GM12873 (cell line): ENCODE measurements at regions not wholly inside any gene's neighbourhood (a gene's known extent, or its start where the extent isn't known, plus 50 kb on each side); places are given as distances from the start of the nearest gene placed in this dataset.

Experiments used
- TF ChIP-seq, protein P1 (sequence below): IDR thresholded peaks from 2 replicates; pipeline ENCODE4 v1.5.1; 2012; ENCODE audit warnings: low read depth, mild to moderate bottlenecking, moderate library complexity, low read length, control low read depth; ENCODE audit not compliant: insufficient read depth; ENCODE audit errors: missing control alignments

DNA sequence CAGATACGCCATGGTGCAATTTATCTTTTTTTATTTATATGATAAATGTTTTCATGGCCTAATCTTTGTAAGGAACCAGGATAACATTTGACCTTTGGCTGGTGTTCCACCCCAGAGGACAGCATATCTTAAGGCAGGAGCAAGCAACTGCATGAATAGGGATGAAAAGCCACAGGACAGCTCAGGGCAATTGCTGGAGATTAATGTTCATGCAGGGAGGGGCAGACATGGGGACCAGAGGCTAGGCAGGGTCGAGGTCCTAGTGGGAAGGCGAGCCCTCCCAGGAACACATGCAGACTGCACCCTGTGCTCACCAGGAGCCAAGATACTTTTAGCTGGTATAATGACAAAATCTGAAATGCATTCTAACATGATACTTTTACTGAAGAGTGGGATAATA lies 74.4 kb upstream of the HAO2 start:
- TF ChIP-seq, protein P1, sequence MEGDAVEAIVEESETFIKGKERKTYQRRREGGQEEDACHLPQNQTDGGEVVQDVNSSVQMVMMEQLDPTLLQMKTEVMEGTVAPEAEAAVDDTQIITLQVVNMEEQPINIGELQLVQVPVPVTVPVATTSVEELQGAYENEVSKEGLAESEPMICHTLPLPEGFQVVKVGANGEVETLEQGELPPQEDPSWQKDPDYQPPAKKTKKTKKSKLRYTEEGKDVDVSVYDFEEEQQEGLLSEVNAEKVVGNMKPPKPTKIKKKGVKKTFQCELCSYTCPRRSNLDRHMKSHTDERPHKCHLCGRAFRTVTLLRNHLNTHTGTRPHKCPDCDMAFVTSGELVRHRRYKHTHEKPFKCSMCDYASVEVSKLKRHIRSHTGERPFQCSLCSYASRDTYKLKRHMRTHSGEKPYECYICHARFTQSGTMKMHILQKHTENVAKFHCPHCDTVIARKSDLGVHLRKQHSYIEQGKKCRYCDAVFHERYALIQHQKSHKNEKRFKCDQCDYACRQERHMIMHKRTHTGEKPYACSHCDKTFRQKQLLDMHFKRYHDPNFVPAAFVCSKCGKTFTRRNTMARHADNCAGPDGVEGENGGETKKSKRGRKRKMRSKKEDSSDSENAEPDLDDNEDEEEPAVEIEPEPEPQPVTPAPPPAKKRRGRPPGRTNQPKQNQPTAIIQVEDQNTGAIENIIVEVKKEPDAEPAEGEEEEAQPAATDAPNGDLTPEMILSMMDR: no peak

DNA sequence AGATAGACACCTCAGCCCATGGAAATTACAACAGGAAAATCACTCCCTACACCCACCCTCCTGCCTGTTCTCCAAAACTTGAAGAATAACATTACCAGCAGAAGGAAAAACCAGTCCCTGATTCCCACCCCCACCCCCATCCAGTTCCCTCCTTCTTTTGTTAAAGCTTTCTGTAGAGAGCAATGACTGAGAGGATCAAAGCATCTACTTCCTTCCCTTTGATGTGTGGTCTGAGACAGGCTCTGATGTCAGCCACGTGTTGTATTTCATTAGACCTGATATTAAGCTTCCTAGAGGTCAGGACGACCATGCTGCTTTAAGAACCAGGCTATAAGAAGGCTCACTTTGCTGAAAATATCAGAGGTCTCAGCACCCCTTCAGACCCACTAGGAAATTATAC lies 73.9 kb upstream of the HAO2 start:
- TF ChIP-seq, protein P1: no peak

DNA sequence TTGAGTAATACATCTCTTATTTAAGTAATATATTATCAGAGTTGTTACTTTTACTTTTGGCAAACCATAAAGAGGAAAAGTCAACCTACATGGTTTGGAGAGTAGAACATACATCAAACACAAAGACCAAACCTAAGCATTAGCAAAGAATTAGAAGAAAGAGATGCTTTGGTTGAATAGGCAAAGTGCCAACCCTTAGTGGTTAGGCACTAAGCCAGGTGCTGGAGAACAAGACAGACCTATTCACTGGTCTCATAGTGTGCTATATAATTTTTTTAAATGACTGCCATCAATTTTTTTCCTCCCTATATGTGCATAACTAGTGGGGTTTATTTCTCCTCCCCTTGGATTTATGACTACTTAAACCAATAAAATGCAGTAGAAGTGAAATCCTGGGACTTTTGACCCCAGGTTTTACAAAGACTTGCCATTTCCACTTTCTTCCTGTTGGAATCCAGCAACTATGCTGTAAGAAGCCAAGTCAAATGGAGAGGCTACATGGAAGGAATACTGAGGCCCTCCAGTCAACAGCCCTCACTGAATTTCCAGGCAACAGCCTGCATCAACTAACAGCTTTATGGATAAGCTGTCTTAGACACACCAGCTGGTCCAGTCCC lies 69.8 kb upstream of the HAO2 start:
- TF ChIP-seq, protein P1: no peak

DNA sequence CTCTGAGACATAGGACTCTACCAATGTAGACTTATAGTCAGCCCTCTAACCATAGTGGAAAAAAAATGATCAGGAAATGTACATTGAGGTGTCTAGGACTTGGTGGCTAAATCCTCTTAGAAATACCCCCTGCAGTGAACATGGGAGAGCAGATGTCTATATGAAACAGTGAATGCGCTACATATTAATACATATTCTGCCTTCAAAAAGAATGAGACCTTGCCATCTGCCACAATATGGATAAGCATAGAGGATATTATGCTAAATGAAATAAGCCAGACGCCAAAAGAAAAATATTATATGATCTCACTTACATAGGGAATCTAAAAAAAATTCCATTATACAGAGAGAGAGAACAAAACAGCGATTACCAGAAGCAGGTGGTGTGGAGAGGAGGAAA lies 66.6 kb upstream of the HAO2 start:
- TF ChIP-seq, protein P1: no peak

DNA sequence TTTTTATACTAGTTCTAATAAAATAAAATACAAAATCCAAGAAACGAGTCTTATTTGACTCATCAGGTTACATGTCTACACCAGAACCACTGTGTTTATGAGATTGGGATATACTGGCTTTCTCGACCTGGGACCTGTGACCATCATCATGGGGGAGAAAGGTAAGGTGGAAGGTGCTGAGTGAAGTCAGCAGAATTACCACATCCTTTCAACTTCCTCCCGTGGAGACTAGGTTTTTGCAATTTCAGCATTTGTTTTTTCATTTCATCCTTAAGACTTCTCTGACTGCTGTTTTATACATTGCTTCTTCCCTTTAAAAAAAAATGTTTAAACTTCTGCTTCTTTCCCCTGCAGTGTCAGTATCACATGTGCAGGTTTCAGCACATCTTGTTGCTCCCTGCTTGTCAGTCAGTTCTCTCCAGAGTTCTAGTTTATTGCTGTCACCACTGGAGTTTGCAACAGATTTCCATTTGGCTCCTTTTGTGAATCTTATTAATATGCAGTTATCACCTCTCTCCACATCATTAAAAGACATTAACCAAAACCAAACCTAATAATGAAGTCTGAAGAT lies 60.4 kb upstream of the HAO2 start:
- TF ChIP-seq, protein P1: no peak

DNA sequence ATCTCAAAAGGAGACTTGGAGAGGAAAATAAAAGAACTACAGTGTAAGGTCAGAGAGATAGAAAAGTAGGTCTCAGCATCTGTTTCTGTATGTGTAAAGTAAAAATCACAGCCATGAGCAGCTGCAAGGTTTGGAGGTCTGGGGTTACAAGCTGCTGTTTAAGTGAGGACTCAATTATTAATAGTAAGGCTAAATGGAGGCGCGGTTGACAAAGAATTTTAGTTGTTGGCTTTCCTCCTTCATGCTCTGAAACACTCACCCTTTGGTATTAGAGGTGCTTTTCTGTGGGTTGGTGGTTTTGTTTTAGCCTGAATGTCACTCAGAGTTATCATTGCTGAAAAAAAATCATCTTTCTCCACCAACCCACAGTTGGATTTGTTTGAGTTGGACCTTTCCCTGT lies 59.8 kb upstream of the HAO2 start:
- TF ChIP-seq, protein P1: no peak

DNA sequence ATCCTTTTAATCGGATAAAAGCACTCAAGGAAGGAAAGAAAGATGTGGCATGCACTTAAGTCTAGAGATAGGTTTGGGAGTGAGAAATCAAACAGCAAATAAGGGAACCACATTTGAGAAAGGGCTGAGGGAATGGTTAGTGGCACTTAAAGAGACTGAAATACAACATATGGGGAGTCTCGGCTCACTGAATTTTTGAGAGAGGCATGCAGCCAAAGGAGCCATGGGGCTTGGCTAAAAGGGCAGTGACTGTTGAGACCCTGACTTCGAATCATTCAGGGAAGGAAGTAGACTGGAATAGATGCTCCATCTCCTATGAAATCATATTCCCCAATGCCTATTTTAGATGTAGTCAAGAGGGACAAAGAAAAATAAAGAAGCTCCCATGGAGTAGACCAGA lies 58.3 kb upstream of the HAO2 start:
- TF ChIP-seq, protein P1: no peak
